Endothelial cell of umbilical vein (primary cell): ENCODE measurements at regions not wholly inside any gene's neighbourhood (a gene's known extent, or its start where the extent isn't known, plus 50 kb on each side); places are given as distances from the start of the nearest gene placed in this dataset.

Experiments used
- CTCF ChIP-seq, 2 donors: IDR thresholded peaks; 1 replicate in 1 of 2; 2 replicates in 1 of 2; pipeline ENCODE4 v1.5.1; 2011; ENCODE audit warnings: low read length in 2 of 2, mild to moderate bottlenecking in 2 of 2, moderate library complexity in 2 of 2, control low read depth in 1 of 2, inconsistent platforms in 1 of 2, low read depth in 1 of 2; ENCODE audit not compliant: insufficient read depth in 1 of 2; ENCODE audit errors: extremely low read depth in 1 of 2
- EZH2 ChIP-seq: IDR thresholded peaks from 2 replicates; pipeline ENCODE4 v1.6.1; 2012; ENCODE audit warnings: borderline replicate concordance, low read depth, mild to moderate bottlenecking, moderate library complexity, low read length, inconsistent platforms; ENCODE audit not compliant: severe bottlenecking
- GATA2 ChIP-seq: IDR thresholded peaks from 2 replicates; pipeline ENCODE4 v1.7.0; 2011; ENCODE audit warnings: low read depth, mild to moderate bottlenecking, moderate library complexity, mixed read lengths, low read length; ENCODE audit not compliant: insufficient read length, insufficient read depth
- MAX ChIP-seq: IDR thresholded peaks from 2 replicates; pipeline ENCODE4 v1.6.1; 2011; ENCODE audit not compliant: insufficient read depth, insufficient read length

- no peak for TF ChIP-seq CTCF (IDR thresholded peaks at IDR 0.05; ENCODE audit: extremely low read depth in 1 of 2, insufficient read depth in 1 of 2, low read depth in 1 of 2, low read length in 2 of 2)
- TF ChIP-seq MAX: no peak
- no peak for TF ChIP-seq EZH2
- TF ChIP-seq GATA2: no peak
Observed at GRCh38 chr5:175148636-175149172, 295.3 kb downstream of the DRD1 start.
